ENCODE measurements at regions not wholly inside any gene's neighbourhood (a gene's known extent, or its start where the extent isn't known, plus 50 kb on each side); places are given as distances from the start of the nearest gene placed in this dataset.

- DNase-seq (ENCODE audit: extremely low read depth, insufficient read length) = no peak
Measured at GRCh38 chr12:89278862-89279261, 73.4 kb downstream of the DUSP6 start.

GRCh38 chr12:89278169-89278568 lies 74.1 kb downstream of the DUSP6 start:
- no peak for TF ChIP-seq CTCF (IDR thresholded peaks at IDR 0.05; ENCODE audit: insufficient read depth, low read length, poor library complexity, severe bottlenecking)
- no peaks in the 10 kb centered on the region for H3K27me3 ChIP-seq (replicated peaks; ENCODE audit: control insufficient read depth, insufficient read depth, low read length)
- no peak for DNase-seq (ENCODE audit: extremely low read depth, insufficient read length)
- no peaks in the 10 kb centered on the region for H3K36me3 ChIP-seq (ENCODE audit: control insufficient read depth, insufficient read depth, low read length)
- no peak overlapping the region for H3K4me3 ChIP-seq (replicated peaks; ENCODE audit: low read depth, low read length)

More at GRCh38 chr12:89278862-89279261, 73.4 kb downstream of the DUSP6 start:
- Histone ChIP-seq H3K27me3 (replicated peaks; ENCODE audit: control insufficient read depth, insufficient read depth, low read length) (no peaks in the 10 kb centered on the region), H3K36me3 (ENCODE audit: control insufficient read depth, insufficient read depth, low read length) (no peaks in the 10 kb centered on the region), H3K4me3 (replicated peaks; ENCODE audit: low read depth, low read length) (no peak overlapping the region)
- TF ChIP-seq CTCF (IDR thresholded peaks at IDR 0.05; ENCODE audit: insufficient read depth, low read length, poor library complexity, severe bottlenecking) = no peak

DNA sequence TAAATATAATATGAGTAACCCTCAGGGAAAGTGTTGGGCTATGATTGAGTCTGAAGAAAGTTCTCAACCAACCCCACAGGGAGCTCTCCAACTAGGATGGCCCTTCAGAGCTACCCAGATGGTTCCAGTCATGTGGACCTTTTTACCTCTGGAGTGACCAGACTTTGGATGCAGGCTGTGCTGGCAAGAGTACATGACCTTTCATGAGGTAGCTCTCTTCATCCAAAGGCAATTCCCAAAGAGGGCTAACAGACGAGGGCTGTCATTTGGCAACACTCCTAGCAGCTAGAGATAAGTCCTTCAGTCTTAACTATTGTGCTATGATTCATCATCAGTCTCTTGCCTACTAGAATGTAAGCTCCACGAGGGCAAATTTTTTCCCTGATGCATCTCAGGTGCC lies 75.4 kb downstream of the DUSP6 start:
- no peak for DNase-seq (ENCODE audit: extremely low read depth, insufficient read length)
- H3K27me3 ChIP-seq (replicated peaks; ENCODE audit: control insufficient read depth, insufficient read depth, low read length) = no peaks in the 10 kb centered on the region
- H3K36me3 ChIP-seq (ENCODE audit: control insufficient read depth, insufficient read depth, low read length) = no peaks in the 10 kb centered on the region
- TF ChIP-seq CTCF (IDR thresholded peaks at IDR 0.05; ENCODE audit: insufficient read depth, low read length, poor library complexity, severe bottlenecking) = no peak
- no peak overlapping the region for H3K4me3 ChIP-seq (replicated peaks; ENCODE audit: low read depth, low read length)

DNA sequence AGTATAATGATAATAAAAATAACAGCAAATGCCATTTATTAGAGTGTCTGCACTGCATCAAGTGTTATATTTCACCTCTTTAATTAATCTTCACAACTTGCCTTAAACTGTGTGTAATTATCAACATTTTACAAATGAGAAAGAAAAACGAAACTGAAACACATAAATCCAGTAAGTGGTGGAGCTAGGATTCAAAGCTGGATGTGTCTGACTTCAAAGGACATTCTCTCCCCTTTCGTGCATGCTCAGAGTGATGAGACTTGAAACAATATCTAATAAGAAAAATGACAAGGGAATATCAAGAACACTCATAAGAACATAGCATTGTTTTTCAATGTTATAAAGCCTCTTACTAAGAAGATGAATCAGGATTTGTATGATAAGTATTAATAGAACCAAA lies 78.8 kb downstream of the DUSP6 start:
- no peak for DNase-seq (ENCODE audit: extremely low read depth, insufficient read length)
- no peak overlapping the region for H3K4me3 ChIP-seq (replicated peaks; ENCODE audit: low read depth, low read length)
- no peaks in the 10 kb centered on the region for H3K27me3 ChIP-seq (replicated peaks; ENCODE audit: control insufficient read depth, insufficient read depth, low read length)
- no peak for TF ChIP-seq CTCF (IDR thresholded peaks at IDR 0.05; ENCODE audit: insufficient read depth, low read length, poor library complexity, severe bottlenecking)
- H3K36me3 ChIP-seq (ENCODE audit: control insufficient read depth, insufficient read depth, low read length) = no peaks in the 10 kb centered on the region

GRCh38 chr12:89270548-89270947 lies 81.8 kb downstream of the DUSP6 start:
- TF ChIP-seq CTCF (IDR thresholded peaks at IDR 0.05; ENCODE audit: insufficient read depth, low read length, poor library complexity, severe bottlenecking) = no peak
- H3K4me3 ChIP-seq (replicated peaks; ENCODE audit: low read depth, low read length) = no peak overlapping the region
- no peaks in the 10 kb centered on the region for H3K36me3 ChIP-seq (ENCODE audit: control insufficient read depth, insufficient read depth, low read length)
- no peak for DNase-seq (ENCODE audit: extremely low read depth, insufficient read length)
- no peaks in the 10 kb centered on the region for H3K27me3 ChIP-seq (replicated peaks; ENCODE audit: control insufficient read depth, insufficient read depth, low read length)

- no peaks in the 10 kb centered on the region for H3K27me3 ChIP-seq (replicated peaks; ENCODE audit: control insufficient read depth, insufficient read depth, low read length)
- H3K36me3 ChIP-seq (ENCODE audit: control insufficient read depth, insufficient read depth, low read length) = no peaks in the 10 kb centered on the region
- DNase-seq (ENCODE audit: extremely low read depth, insufficient read length) = no peak
- TF ChIP-seq CTCF (IDR thresholded peaks at IDR 0.05; ENCODE audit: insufficient read depth, low read length, poor library complexity, severe bottlenecking) = no peak
- H3K4me3 ChIP-seq (replicated peaks; ENCODE audit: low read depth, low read length) = no peak overlapping the region
Measured at GRCh38 chr12:89269174-89269573, 83.1 kb downstream of the DUSP6 start.

All from GM06990 (cell line).